ENCODE measurements at regions not wholly inside any gene's neighbourhood (a gene's known extent, or its start where the extent isn't known, plus 50 kb on each side); places are given as distances from the start of the nearest gene placed in this dataset.
A peak's percentile ranks its signal among the peaks of the same experiment; 100 is the strongest.

GRCh38 chr7:47663213-47663612, 81.3 kb upstream of the TNS3 start:
- DNase-seq = no peak

DNA sequence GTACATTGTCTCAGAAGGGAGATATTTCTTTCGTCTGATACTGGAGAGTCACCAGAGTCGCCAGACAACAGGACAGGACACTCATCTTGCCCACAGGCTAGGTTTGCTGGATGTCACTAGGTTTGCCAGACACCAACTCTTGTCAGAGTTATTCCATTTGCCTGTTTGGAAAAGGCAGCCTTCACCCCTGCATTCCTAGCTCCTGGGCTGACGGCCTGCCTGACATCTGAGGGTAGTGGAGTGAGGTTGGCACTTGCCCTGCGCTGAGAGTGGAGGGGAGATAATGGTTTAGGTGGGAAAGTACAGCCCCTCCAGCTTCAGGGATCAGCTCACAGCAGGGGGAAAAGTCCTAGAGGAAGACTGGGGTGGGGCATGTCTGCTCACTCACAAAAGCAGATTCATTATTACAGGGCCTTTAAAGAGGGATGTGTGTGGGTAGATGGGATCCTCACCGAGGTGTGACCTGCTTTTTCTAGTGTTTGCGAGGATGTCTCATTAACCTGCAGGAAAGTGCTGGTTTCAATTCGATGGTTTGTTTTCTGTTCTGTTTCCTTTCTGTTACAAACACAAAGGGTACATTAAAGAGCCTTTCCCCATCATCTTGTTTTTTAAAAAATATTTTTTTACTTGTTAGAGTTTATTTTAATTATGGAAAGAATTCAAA, 79.3 kb upstream of the TNS3 start:
- DNase-seq = no peak

- DNase-seq = no peak
These were observed 78.0 kb upstream of the TNS3 start for GRCh38 chr7:47659664-47660462.

GRCh38 chr7:47658886-47659635, 77.2 kb upstream of the TNS3 start:
- DNase-seq = no peak

GRCh38 chr7:47657126-47657525, 75.2 kb upstream of the TNS3 start:
- DNase-seq = no peak

DNA sequence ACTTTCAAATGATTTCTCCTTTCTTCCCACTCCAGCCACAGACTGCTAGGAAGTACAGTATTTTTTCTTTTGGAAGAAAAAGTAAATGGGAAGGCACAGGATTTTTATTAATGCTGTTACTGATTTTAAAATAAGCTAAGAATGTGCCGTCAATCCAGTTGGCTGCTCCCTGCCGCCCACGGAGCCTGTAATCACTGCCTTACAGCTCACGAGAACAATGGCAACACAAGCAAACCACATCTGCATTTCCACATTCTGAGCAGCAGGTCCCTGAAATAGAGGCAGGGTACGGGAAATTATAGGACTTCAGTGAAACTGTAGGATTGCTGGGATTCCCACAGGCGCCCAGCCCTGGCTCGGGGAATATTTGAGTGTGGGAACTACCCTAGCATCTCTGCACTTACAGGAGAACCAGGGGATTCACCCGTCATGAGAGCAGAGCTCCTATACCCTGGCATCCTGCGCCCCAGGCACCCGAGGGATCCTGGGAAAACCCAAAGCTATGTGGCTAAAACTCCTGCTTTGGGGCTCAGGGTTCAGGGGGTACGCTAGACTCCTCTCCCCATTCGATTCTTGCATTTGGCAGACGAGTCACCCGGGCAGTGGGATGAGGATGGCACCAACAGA, 72.9 kb upstream of the TNS3 start:
- DNase-seq = peak; percentile 28

DNA sequence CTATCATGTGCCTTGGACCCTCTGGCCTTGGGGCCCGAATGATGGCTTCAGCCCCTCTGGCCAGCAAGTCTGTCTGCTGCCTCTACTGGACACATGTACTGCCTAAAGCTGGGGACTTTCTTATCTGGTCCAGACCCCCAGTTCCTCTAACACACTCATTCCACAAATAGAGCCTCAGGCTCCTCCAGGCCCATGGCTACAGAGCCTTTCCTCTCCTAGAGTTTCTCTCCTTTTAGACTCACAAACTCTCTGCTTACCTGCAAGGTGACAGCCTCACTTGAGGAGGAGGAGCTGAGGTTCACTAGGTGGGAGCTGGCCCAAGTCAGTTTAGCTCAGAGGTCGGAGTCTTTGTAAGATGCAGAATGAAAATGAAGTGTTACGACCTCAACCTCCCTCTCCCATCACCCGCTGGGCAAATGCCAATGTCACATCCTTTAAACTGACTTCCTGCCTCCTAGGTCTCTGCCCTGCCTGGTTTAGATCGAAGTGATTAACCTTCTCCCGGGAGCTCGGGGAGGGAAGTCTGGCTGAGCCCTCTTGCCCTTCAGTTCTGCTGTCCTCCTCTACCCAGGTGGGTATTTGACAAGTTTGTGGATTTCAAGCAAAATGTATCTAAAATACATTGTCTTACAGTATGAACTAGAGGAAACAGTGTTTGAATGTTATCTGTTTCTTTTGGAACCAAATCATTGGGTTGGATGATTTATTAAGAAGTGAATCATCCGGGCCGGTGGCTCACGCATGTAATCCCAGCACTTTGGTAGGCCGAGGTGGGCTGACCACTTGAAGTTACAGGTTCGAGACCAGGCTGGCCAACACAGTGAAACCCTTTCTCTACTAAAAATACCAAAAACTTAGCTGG, 71.9 kb upstream of the TNS3 start:
- peak; percentile 71 for DNase-seq

DNA sequence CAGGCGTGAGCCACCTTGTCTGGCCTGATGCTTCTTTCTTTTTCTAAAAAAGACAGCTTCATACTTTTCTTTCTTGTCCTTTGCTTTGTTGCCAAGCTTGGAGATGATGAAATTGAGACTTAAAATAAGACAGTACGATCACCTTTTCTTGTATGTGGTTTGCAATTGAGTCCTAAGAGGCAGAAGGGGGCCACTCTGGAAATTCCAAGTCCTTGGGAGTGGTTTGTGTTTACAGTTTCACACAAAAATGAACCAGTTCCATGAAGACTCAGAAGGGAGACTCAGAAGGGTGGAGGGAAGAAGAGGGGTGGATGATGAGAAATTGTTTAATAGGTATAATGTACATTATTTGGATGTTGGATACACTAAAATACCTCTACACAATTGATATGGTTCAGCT, 70.7 kb upstream of the TNS3 start:
- no peak for DNase-seq

GRCh38 chr7:47651355-47652317, 69.7 kb upstream of the TNS3 start:
- DNase-seq = peak; percentile 87

GRCh38 chr7:47649919-47650318, 68.0 kb upstream of the TNS3 start:
- DNase-seq = no peak

DNA sequence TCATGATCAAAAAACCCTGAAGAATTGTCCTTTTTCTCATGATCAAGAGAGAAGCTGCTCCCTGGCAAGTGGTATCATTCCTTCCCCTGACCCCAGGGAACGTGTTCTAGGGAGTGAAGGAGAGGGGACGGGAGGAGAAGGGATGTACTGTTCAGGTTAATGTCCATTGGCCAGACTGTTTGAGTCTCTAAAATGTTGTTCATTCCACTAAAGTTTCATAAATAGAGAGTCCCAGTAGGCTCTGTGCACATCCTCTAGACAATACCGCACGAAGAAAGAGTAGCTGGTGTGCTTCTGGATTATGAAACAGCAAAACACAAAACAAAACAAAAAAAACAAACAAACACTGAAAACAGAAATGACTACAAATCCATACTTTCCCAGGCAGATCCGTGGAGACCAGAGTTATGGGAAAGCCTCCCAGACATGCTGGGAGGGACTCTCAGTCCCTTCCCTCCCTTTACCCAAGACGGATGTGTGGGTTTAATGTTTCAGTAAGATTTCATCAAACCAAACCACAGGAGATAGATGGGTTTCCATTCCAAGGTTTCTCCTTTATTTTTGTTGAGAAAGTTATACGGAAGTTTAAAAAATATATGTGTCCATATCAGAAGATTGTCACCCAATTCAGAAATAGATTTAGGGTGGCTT, 66.5 kb upstream of the TNS3 start:
- DNase-seq = no peak

- DNase-seq = no peak
These were observed 66.0 kb upstream of the TNS3 start for GRCh38 chr7:47647918-47648250.

DNA sequence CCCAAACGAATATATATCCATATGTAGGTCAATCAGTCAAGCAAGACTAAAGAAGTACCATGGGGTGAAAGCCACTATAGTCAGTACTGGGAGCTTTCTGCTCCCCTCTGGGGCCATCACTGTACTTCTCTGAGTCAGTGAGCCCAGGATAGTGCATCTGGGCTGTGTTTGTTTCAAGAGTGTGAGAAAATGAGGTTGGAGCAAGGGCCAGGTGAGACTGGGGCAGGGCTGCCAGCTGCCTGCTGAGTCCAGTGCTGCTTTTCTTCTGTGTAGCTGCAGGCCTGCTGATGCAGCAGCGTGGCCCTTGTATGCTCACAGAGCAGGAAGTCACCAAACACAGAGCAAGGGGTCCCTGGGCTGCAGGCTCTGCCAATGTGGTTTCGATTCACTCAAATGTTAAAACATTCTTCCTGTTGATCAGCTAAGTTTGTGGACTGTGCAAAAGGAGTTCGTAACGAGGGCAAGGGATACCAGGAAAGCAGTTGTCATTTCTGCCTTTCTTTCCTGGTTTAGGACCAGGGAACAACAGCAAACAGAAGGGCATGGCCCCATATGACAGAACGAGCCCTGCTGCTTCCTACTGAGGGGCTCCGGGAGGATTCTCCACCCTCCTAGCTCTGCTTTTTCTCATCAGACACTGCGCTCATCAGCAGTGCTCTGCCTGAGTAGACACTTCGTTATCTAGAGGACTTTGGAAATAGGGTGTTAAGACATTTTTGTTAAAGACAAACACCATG, 65.4 kb upstream of the TNS3 start:
- DNase-seq = no peak

- DNase-seq = no peak
These were observed 61.9 kb upstream of the TNS3 start for GRCh38 chr7:47643716-47644400.

DNA sequence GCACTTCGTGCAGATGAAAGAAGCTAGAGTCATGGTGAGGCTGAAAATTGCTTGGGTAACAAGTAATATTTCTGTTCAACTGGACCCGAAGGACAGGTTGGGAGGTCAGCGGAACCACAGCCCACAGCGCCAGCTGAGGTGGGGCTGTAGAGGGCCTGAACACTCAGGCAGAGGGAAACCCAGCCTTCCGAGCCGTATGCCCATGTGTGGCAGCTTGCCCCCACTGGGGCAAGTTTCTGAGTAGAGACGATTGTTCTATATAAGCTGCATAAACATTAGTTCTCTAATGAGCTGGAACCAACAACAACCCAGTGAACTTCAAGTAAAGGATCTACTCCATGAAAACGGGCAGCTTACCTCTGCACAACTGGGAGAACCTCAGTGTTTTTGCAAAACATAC, 58.4 kb upstream of the TNS3 start:
- DNase-seq = no peak

GRCh38 chr7:47639495-47640110, 57.7 kb upstream of the TNS3 start:
- DNase-seq = no peak

DNA sequence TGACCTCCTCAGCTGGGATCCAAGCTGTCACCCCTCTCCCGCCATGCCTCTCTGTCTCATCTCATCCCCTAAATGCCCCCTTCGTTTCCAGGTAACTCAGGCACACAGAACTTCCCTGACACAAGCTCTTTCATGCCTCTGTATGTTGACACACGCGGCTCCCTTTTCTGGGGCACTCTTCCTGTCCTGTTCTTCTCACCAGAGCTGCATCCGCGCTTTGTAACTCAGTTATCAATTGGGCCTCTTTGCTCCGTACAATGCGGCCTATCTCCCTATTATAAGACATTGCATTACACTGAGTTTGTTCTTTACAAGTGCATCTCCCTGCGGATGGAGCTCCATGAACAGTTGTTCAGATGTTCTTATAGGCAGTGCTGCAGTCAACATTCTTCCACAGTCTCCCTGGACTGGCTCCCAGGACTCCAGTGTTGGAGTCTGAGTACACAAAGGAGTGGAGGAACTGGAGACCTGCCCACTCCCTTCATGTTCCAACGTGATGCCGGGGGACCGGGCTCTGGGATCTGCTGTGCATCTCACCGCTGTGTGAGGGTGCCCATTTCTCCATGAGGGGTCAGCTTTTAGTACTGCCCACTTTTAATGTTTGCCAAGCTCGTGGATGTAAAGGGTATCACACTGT, 56.9 kb upstream of the TNS3 start:
- no peak for DNase-seq

- no peak for DNase-seq
These were observed 54.7 kb upstream of the TNS3 start for GRCh38 chr7:47636433-47637175.

Data from kidney glomerular epithelial cell (primary cell).